Stomach (tissue), 8 donors: ENCODE measurements at regions not wholly inside any gene's neighbourhood (a gene's known extent, or its start where the extent isn't known, plus 50 kb on each side); places are given as distances from the start of the nearest gene placed in this dataset.

Experiments used
- DNase-seq, 2 donors: peaks; one replicate each; pipeline versions ENCODE4 v3.0.0 to v3.0.0-alpha.2; 2013 to 2019
- H3K27ac ChIP-seq, 5 donors: fragments of 200-600 bp in 4 of 5; sonication (generic) in 4 of 5; one replicate each; pipeline ENCODE4 v1.5.1; 2013 to 2019; ENCODE audit warnings: mild to moderate bottlenecking in 1 of 5, moderate library complexity in 1 of 5
- H3K27me3 ChIP-seq, 3 donors: fragments of 200-600 bp; sonication (generic); one replicate each; pipeline ENCODE4 v1.5.1; 2017 to 2019; ENCODE audit warnings: mixed run types in 1 of 3
- H3K36me3 ChIP-seq, 4 donors: fragments of 200-600 bp; sonication (generic); 1 replicate in 3 of 4; 2 replicates in 1 of 4; pipeline ENCODE4 v1.5.1; 2016 to 2019
- H3K4me1 ChIP-seq, 4 donors: fragments of 200-600 bp; sonication (generic); one replicate each; pipeline ENCODE4 v1.5.1; 2016 to 2019
- H3K4me3 ChIP-seq, 4 donors: fragments of 200-600 bp; sonication (generic) in 3 of 4; one replicate each; pipeline ENCODE4 v1.5.1; 2016 to 2019; ENCODE audit warnings: mild to moderate bottlenecking in 1 of 4
- H3K9me3 ChIP-seq, 4 donors: fragments of 200-600 bp; sonication (generic); one replicate each; pipeline ENCODE4 v1.5.1; 2016 to 2019
- EP300 ChIP-seq: sonication (generic); formaldehyde crosslinking; IDR thresholded peaks from one replicate; pipeline ENCODE4 v1.6.1; 2017; ENCODE audit warnings: antibody characterized with exemption
- POLR2A ChIP-seq, 4 donors: fragments of 450-650 bp; IDR thresholded peaks; one replicate each; pipeline ENCODE4 v1.6.1; 2016; ENCODE audit warnings: antibody characterized with exemption in 4 of 4, control low read depth in 2 of 4, mild to moderate bottlenecking in 1 of 4, moderate library complexity in 1 of 4
- POLR2AphosphoS5 ChIP-seq, 3 donors: sonication (generic); formaldehyde crosslinking; IDR thresholded peaks; one replicate each; pipeline ENCODE4 v1.6.1; 2016; ENCODE audit warnings: antibody characterized with exemption in 3 of 3
- WGBS, 5 donors: extraction: QIAGEN DNeasy Blood & Tissue Kit in 3 of 5; methylation state at CpG; one replicate each; pipeline versions ENCODE4 v1.1.5 to v1.1.7; 2013 to 2018; 5-methylcytosine and 5-hydroxymethylcytosine counted together
- intact Hi-C: fragments of 100-400 bp; cut with DNase I; formaldehyde crosslinking; loops from one replicate; pipeline ENCODE4 v1.15.1; 2023; ENCODE audit warnings: low total_unique reads
- TF ChIP-seq, protein P1 (sequence below), 7 experiments: fragments of 450-650 bp in 4 of 7; fragments of 200-600 bp in 3 of 7; sonication (generic) in 3 of 7; IDR thresholded peaks; one replicate each; pipeline ENCODE4 v1.5.1; 2016 to 2019; ENCODE audit warnings: antibody characterized with exemption in 7 of 7, control low read depth in 2 of 7, mild to moderate bottlenecking in 1 of 7
- donor health status: healthy with polysubstance abuse.
- donor health status: Bipolar disorder and iron deficiency.
- donor health status: healthy.

DNA sequence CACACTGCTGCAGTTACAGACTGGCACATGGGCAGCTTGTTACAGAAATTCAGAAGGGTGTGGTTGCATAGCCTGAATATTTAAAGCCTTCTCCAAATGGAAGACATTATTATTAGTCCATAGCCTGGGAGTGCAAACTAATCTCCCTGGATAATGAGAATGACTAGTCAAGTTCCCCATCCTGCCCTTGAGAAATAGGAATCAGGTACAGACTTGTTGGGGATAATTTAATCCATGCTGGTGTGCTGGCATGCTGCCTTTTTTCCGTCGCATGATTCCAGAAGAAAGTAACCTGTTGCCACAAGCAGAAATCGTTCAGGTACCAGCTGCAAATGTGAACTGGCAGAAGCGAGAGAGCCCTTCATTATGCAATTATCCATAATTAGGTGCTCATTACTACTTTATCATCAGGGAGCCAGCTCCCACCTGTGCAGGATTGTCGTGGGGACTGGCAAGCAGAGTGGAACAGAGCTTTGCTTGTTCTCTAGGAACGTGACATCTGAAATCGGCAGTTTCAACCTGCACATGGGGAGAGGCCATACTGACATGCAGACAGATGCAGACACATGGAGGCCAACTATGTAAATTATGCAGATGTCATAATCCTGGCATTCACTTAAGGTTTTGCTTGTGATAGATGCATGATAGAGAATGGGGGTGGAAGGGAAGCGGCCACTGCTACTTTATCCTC, 419.4 kb downstream of the PMP22 start:
- WGBS, 5 donors: 46 to 66% (median 63%) methylated on average over 8 of the region's 8 CpGs
- DNase-seq: peak in 1 of 2 donors; percentile 32
- Histone ChIP-seq H3K4me1 (no peaks in the 10 kb centered on the region), H3K4me3 (no peak overlapping the region), H3K36me3 (no peaks in the 10 kb centered on the region), H3K27me3 (no peaks in the 10 kb centered on the region), H3K9me3 (peaks cover 0 to 10% (median 8%) of the 10 kb centered on the region in 4 donors), H3K27ac (no peak overlapping the region)
- no peak for TF ChIP-seq EP300
- no peak for TF ChIP-seq POLR2AphosphoS5 (IDR thresholded peaks at IDR 0.05)
- no peak for TF ChIP-seq POLR2A (IDR thresholded peaks at IDR 0.05)
- TF ChIP-seq, protein P1, sequence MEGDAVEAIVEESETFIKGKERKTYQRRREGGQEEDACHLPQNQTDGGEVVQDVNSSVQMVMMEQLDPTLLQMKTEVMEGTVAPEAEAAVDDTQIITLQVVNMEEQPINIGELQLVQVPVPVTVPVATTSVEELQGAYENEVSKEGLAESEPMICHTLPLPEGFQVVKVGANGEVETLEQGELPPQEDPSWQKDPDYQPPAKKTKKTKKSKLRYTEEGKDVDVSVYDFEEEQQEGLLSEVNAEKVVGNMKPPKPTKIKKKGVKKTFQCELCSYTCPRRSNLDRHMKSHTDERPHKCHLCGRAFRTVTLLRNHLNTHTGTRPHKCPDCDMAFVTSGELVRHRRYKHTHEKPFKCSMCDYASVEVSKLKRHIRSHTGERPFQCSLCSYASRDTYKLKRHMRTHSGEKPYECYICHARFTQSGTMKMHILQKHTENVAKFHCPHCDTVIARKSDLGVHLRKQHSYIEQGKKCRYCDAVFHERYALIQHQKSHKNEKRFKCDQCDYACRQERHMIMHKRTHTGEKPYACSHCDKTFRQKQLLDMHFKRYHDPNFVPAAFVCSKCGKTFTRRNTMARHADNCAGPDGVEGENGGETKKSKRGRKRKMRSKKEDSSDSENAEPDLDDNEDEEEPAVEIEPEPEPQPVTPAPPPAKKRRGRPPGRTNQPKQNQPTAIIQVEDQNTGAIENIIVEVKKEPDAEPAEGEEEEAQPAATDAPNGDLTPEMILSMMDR (IDR thresholded peaks at IDR 0.05): no peak
- intact Hi-C loops: no loop called here

DNA sequence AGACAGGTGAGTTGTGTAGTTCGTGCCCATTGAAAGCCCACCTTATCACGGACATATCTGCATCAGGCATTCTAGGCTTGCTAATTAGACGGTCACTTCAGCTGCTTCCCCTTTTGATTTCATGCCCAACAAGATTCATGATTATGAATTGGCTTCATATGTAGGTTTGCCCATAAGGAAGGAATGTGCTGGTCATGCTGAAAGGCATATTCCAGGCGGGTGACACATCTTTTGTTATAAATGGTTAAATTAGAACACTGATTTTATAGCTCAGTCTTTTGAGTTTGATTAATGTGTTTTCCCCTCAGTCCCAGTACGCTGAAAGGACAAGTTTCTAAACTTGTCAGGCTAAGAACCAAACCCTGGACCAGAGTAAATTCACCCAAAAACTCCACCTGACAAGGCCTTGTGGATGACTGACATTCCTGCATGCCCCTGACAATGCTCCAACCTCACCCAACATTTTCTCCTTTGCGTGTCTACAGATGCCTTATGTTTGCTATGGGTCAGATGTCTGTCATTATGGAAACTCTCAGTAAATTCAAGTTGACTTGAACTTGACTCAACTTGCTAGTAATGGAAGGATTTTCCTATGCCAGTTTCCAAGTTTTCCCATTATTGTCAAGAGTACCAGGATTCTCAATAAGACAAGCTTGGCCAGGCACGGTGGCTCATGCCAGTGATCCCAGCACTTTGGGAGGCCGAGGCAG, 421.9 kb downstream of the PMP22 start:
- Histone ChIP-seq H3K27me3 (no peaks in the 10 kb centered on the region), H3K4me3 (no peak overlapping the region), H3K9me3 (no peaks in the 10 kb centered on the region), H3K36me3 (no peaks in the 10 kb centered on the region), H3K4me1 (no peaks in the 10 kb centered on the region), H3K27ac (no peak overlapping the region)
- intact Hi-C loops: no loop called here
- no peak for DNase-seq
- 76 to 88% (median 83%) methylated on average over 8 of the region's 8 CpGs for WGBS, 5 donors
- TF ChIP-seq POLR2AphosphoS5 (IDR thresholded peaks at IDR 0.05): no peak
- no peak for TF ChIP-seq EP300
- TF ChIP-seq, protein P1 (IDR thresholded peaks at IDR 0.05): no peak
- TF ChIP-seq POLR2A (IDR thresholded peaks at IDR 0.05): no peak

DNA sequence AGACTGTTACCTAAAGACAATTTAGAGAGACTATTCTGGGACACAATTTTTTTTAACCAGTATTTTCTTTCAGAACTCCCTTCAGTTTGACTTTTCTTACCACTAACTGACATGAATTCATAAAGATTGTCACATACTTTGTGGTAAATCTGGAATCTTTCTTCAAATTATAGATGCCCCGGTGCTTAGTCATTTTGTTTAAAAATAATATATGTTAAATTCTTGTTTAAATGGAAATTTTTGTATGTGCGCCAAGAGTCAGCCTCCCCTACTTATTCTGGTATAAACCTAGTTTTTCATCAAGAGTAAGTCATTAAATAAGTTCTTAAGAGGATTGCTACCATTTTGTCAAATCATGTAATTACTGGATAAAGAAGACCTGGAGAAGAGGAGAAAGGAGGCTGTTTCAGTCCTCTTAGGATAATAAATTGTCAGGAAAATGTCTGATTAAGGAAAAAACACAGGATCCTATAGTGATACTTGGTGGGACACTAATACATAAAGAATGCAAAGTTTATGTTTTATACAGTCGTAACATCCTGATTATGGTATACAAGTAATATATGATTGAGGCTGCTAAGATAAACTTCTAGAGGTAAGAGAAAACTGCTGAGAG, 424.4 kb downstream of the PMP22 start:
- intact Hi-C loops: no loop called here
- Histone ChIP-seq H3K36me3 (no peaks in the 10 kb centered on the region), H3K9me3 (no peaks in the 10 kb centered on the region), H3K27ac (no peak overlapping the region), H3K27me3 (no peaks in the 10 kb centered on the region), H3K4me1 (no peaks in the 10 kb centered on the region), H3K4me3 (no peak overlapping the region)
- TF ChIP-seq EP300: no peak
- TF ChIP-seq, protein P1 (IDR thresholded peaks at IDR 0.05): no peak
- no peak for TF ChIP-seq POLR2AphosphoS5 (IDR thresholded peaks at IDR 0.05)
- TF ChIP-seq POLR2A (IDR thresholded peaks at IDR 0.05): no peak
- DNase-seq: no peak
- WGBS, 5 donors: 79 to 84% (median 83%) methylated on average over 3 of the region's 3 CpGs

DNA sequence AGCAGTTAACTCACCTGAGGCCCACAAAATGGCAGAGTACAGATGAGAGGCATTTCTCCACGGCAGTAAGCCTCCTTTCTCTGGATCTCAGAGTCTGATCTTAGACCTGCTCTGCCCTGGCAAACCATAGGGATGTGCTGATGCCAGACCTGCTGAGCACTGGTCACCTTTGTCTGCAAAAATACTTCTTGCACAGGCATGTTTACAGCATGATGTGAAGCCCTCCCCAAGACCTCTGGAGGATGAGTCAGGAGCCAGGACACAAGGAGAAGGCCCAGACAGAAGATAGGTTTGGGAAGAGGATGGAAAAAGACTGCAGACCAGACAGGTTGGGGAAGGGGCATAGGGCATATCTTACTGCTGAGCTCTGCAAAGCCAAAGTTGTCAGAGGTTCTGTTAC, 426.6 kb downstream of the PMP22 start:
- Histone ChIP-seq H3K9me3 (peaks cover 0 to 10% (median 0%) of the 10 kb centered on the region in 4 donors), H3K27ac (no peak overlapping the region), H3K4me3 (no peak overlapping the region), H3K36me3 (no peaks in the 10 kb centered on the region), H3K4me1 (no peaks in the 10 kb centered on the region), H3K27me3 (peaks cover 0 to 4% (median 0%) of the 10 kb centered on the region in 3 donors)
- no peak for DNase-seq
- intact Hi-C loops: no loop called here
- no peak for TF ChIP-seq POLR2A (IDR thresholded peaks at IDR 0.05)
- TF ChIP-seq, protein P1 (IDR thresholded peaks at IDR 0.05): no peak
- TF ChIP-seq EP300: no peak
- no peak for TF ChIP-seq POLR2AphosphoS5 (IDR thresholded peaks at IDR 0.05)
- WGBS, 5 donors: 35 to 56% (median 40%) methylated on average over 1 of the region's 1 CpG
